WTC11 (cell line): ENCODE measurements at regions not wholly inside any gene's neighbourhood (a gene's known extent, or its start where the extent isn't known, plus 50 kb on each side); places are given as distances from the start of the nearest gene placed in this dataset.

ENCODE experiments used
- ATAC-seq: fragments of 200-7000 bp; cut with Tn5 transposase; 2 replicates; pipeline ENCODE4 v1.10.0; 2021; ENCODE audit warnings: mild to moderate bottlenecking, moderate library complexity
- CTCF ChIA-PET: fragments of 300-600 bp; sonication (Branson Sonifier 250); formaldehyde crosslinking; loops from one replicate; lab custom pipeline; 2021; ENCODE audit warnings: antibody characterized with exemption; lab: Charles Lee
- POLR2A ChIA-PET: fragments of 350-600 bp; sonication (Branson Sonifier 250); formaldehyde crosslinking; loops from one replicate; lab custom pipeline; 2021; ENCODE audit warnings: antibody characterized with exemption; lab: Charles Lee
- DNase-seq: peaks from one replicate; pipeline ENCODE4 v3.0.0; 2021; ENCODE audit warnings: low spot score
- H3K27ac Mint-ChIP-seq: 2 replicates; pipeline ENCODE4 v1.8.0; 2021; ENCODE audit warnings: mixed read lengths
- H3K27me3 Mint-ChIP-seq: 2 replicates; pipeline ENCODE4 v1.8.0; 2021; ENCODE audit warnings: low read depth, mild to moderate bottlenecking, moderate library complexity, mixed read lengths
- H3K36me3 Mint-ChIP-seq: 2 replicates; pipeline ENCODE4 v1.8.0; 2021; ENCODE audit warnings: mixed read lengths
- H3K4me1 Mint-ChIP-seq: 2 replicates; pipeline ENCODE4 v1.8.0; 2022; ENCODE audit warnings: mixed read lengths
- H3K4me3 Mint-ChIP-seq: 2 replicates; pipeline ENCODE4 v1.8.0; 2021; ENCODE audit warnings: mild to moderate bottlenecking, moderate library complexity, mixed read lengths
- H3K9me3 Mint-ChIP-seq: 2 replicates; pipeline ENCODE4 v1.8.0; 2021; ENCODE audit warnings: mixed read lengths
- ATF1 ChIP-seq: sonication (generic); formaldehyde crosslinking; IDR thresholded peaks from 2 replicates; pipeline ENCODE4 v1.8.1; 2023; ENCODE audit warnings: mild to moderate bottlenecking, moderate library complexity, missing genetic modification reagents
- ATF2 ChIP-seq: sonication (generic); formaldehyde crosslinking; IDR thresholded peaks from 2 replicates; pipeline ENCODE4 v1.8.1; 2022; ENCODE audit warnings: low read depth, missing genetic modification reagents, borderline replicate concordance
- ATF3 ChIP-seq: sonication (generic); formaldehyde crosslinking; conservative IDR thresholded peaks from 2 replicates; pipeline ENCODE4 v1.8.1; 2022; ENCODE audit warnings: mild to moderate bottlenecking, missing genetic modification reagents
- FOXJ3 ChIP-seq: sonication (generic); formaldehyde crosslinking; IDR thresholded peaks from 2 replicates; pipeline ENCODE4 v1.9.0; 2021; ENCODE audit warnings: missing genetic modification reagents, mild to moderate bottlenecking, borderline replicate concordance
- FOXP1 ChIP-seq: sonication (generic); formaldehyde crosslinking; IDR thresholded peaks from 2 replicates; pipeline ENCODE4 v1.8.0; 2022; ENCODE audit warnings: missing genetic modification reagents, mild to moderate bottlenecking, moderate library complexity, borderline replicate concordance
- GTF2I ChIP-seq: fragments of 250-450 bp; sonication (Bioruptor Pico); conservative IDR thresholded peaks from 2 replicates; pipeline ENCODE4 v1.4.0; 2021; ENCODE audit warnings: mild to moderate bottlenecking
- HMGA2 ChIP-seq: fragments of 250-450 bp; sonication (Bioruptor Pico); IDR thresholded peaks from 2 replicates; pipeline ENCODE4 v1.4.0; 2021; ENCODE audit warnings: mild to moderate bottlenecking, moderate library complexity
- HMGXB4 ChIP-seq: sonication (generic); formaldehyde crosslinking; IDR thresholded peaks from 2 replicates; pipeline ENCODE4 v1.8.1; 2023; ENCODE audit warnings: mild to moderate bottlenecking, moderate library complexity, missing genetic modification reagents
- MXD4 ChIP-seq: fragments of 250-450 bp; sonication (Bioruptor Pico); IDR thresholded peaks from 2 replicates; pipeline ENCODE4 v1.8.0; 2021; ENCODE audit warnings: mild to moderate bottlenecking, moderate library complexity, borderline replicate concordance
- NFYB ChIP-seq: sonication (generic); formaldehyde crosslinking; conservative IDR thresholded peaks from 2 replicates; pipeline ENCODE4 v1.8.0; 2022; ENCODE audit warnings: low read depth, missing genetic modification reagents
- OVOL2 ChIP-seq: fragments of 250-450 bp; sonication (Bioruptor Pico); IDR thresholded peaks from 2 replicates; pipeline ENCODE4 v1.9.0; 2021; ENCODE audit warnings: mild to moderate bottlenecking, borderline replicate concordance
- ZBTB21 ChIP-seq: sonication (generic); formaldehyde crosslinking; IDR thresholded peaks from 2 replicates; pipeline ENCODE4 v1.8.1; 2023; ENCODE audit warnings: mild to moderate bottlenecking, missing genetic modification reagents, borderline replicate concordance
- ZMAT4 ChIP-seq: fragments of 250-450 bp; sonication (Bioruptor Pico); IDR thresholded peaks from 2 replicates; pipeline ENCODE4 v1.9.0; 2021; ENCODE audit warnings: mild to moderate bottlenecking
- ZNF219 ChIP-seq: sonication (generic); formaldehyde crosslinking; IDR thresholded peaks from 2 replicates; pipeline ENCODE4 v1.8.0; 2023; ENCODE audit warnings: missing genetic modification reagents, mild to moderate bottlenecking, borderline replicate concordance
- ZNF232 ChIP-seq: sonication (generic); formaldehyde crosslinking; IDR thresholded peaks from 2 replicates; pipeline ENCODE4 v1.8.0; 2022; ENCODE audit warnings: mild to moderate bottlenecking, missing genetic modification reagents
- ZNF423 ChIP-seq: fragments of 250-450 bp; sonication (Bioruptor Pico); IDR thresholded peaks from 2 replicates; pipeline ENCODE4 v2.1.2; 2022; ENCODE audit warnings: mild to moderate bottlenecking, moderate library complexity
- ZSCAN18 ChIP-seq: fragments of 250-450 bp; sonication (Bioruptor Pico); IDR thresholded peaks from 2 replicates; pipeline ENCODE4 v2.1.2; 2022; ENCODE audit warnings: mild to moderate bottlenecking, moderate library complexity
- TF ChIP-seq, protein P1 (sequence below): fragments of 250-450 bp; sonication (Bioruptor Pico); IDR thresholded peaks from 2 replicates; pipeline ENCODE4 v1.8.0; 2021; ENCODE audit warnings: mild to moderate bottlenecking
- TF ChIP-seq, protein P2 (sequence below): sonication (generic); formaldehyde crosslinking; IDR thresholded peaks from 2 replicates; pipeline ENCODE4 v1.8.0; 2022; ENCODE audit warnings: mild to moderate bottlenecking, missing genetic modification reagents
- TF ChIP-seq, protein P3 (sequence below): sonication (generic); formaldehyde crosslinking; IDR thresholded peaks from 2 replicates; pipeline ENCODE4 v1.8.0; 2023; ENCODE audit warnings: missing genetic modification reagents
- TF ChIP-seq, protein P4 (sequence below): fragments of 250-450 bp; sonication (Bioruptor Pico); IDR thresholded peaks from 2 replicates; pipeline ENCODE4 v1.9.0; 2021; ENCODE audit warnings: mild to moderate bottlenecking
- TF ChIP-seq, protein P5 (sequence below): fragments of 250-450 bp; sonication (Bioruptor Pico); IDR thresholded peaks from 2 replicates; pipeline ENCODE4 v1.9.0; 2021; ENCODE audit warnings: moderate library complexity, mild to moderate bottlenecking, inconsistent platforms, borderline replicate concordance

DNA sequence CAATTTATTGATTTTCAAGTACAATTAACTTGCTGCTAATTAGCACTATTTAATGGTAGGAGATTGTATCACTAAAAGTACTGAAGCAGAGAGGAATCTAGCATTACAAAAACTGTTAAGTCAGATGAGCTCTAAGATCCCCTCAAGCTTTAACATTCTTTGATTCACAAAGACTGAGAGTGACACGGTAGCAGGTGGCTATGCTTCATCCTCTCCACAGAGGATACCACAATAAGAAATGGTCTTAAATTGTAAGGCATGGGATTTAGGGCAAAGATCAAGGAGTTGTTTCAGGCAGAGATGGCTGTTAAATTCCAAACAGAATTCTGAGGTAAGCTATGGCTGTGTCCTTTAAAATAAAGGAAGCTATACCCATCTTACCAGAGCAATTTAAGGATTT lies 67.8 kb upstream of the BEND6 start:
- ATAC-seq (no peak), DNase-seq (no peak)
- Mint-ChIP-seq H3K27ac (no peak overlapping the region), H3K9me3 (no peaks in the 10 kb centered on the region), H3K36me3 (no peaks in the 10 kb centered on the region)
- no peak for TF ChIP-seq GTF2I
- TF ChIP-seq HMGA2 (CRISPR knock-in tag), result no peak
- TF ChIP-seq, protein P1, sequence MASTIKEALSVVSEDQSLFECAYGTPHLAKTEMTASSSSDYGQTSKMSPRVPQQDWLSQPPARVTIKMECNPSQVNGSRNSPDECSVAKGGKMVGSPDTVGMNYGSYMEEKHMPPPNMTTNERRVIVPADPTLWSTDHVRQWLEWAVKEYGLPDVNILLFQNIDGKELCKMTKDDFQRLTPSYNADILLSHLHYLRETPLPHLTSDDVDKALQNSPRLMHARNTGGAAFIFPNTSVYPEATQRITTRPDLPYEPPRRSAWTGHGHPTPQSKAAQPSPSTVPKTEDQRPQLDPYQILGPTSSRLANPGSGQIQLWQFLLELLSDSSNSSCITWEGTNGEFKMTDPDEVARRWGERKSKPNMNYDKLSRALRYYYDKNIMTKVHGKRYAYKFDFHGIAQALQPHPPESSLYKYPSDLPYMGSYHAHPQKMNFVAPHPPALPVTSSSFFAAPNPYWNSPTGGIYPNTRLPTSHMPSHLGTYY (CRISPR knock-in tag), result no peak
- no peak for TF ChIP-seq ZNF219 (CRISPR knock-in tag)
- no peak for TF ChIP-seq ZSCAN18 (CRISPR knock-in tag)
- TF ChIP-seq ZNF232 (CRISPR knock-in tag), result no peak
- TF ChIP-seq ZBTB21 (CRISPR knock-in tag), result no peak
- no peak for TF ChIP-seq ATF3 (CRISPR knock-in tag)
- TF ChIP-seq, all 79 proteins: peak for 0
- POLR2A ChIA-PET, result no interaction called here
- H3K4me3 Mint-ChIP-seq, result no peak overlapping the region
- no peaks in the 10 kb centered on the region for H3K4me1 Mint-ChIP-seq
- CTCF ChIA-PET, result interaction anchor here (1.0 to 1.3 kb wide), 2 partner anchors 16 to 17 kb away, joined by 3 to 6 read pairs; no protein-coding TSS in a partner anchor
- no peaks in the 10 kb centered on the region for H3K27me3 Mint-ChIP-seq

DNA sequence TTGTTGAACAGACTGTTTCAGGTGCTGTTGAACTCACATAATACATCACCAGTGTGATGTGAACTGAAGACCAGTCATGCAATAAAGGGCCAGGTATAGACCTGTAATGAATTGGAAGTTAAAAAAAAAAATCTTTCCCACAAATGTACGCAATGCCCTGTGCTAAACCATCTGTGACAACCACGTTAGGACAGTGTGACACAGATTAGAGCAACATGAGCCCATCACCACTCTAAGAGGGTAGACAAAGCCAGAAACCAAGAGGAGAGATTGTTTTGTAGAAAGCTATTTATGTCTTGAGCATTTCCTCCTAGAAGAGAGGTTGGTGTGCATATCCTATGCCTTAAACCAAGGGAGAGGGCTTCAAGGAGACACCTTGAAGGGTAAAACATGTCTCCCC lies 77.0 kb upstream of the BEND6 start:
- POLR2A ChIA-PET, result no interaction called here
- Mint-ChIP-seq H3K27me3 (no peaks in the 10 kb centered on the region), H3K4me1 (no peaks in the 10 kb centered on the region), H3K4me3 (no peak overlapping the region), H3K9me3 (peaks cover 5% of the 10 kb centered on the region), H3K36me3 (no peaks in the 10 kb centered on the region), H3K27ac (no peak overlapping the region)
- no peak for DNase-seq
- CTCF ChIA-PET, result no interaction called here
- TF ChIP-seq, protein P2, sequence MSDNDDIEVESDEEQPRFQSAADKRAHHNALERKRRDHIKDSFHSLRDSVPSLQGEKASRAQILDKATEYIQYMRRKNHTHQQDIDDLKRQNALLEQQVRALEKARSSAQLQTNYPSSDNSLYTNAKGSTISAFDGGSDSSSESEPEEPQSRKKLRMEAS (CRISPR knock-in tag), result no peak
- TF ChIP-seq, protein P3, sequence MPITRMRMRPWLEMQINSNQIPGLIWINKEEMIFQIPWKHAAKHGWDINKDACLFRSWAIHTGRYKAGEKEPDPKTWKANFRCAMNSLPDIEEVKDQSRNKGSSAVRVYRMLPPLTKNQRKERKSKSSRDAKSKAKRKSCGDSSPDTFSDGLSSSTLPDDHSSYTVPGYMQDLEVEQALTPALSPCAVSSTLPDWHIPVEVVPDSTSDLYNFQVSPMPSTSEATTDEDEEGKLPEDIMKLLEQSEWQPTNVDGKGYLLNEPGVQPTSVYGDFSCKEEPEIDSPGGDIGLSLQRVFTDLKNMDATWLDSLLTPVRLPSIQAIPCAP (CRISPR knock-in tag), result no peak
- TF ChIP-seq, protein P4, sequence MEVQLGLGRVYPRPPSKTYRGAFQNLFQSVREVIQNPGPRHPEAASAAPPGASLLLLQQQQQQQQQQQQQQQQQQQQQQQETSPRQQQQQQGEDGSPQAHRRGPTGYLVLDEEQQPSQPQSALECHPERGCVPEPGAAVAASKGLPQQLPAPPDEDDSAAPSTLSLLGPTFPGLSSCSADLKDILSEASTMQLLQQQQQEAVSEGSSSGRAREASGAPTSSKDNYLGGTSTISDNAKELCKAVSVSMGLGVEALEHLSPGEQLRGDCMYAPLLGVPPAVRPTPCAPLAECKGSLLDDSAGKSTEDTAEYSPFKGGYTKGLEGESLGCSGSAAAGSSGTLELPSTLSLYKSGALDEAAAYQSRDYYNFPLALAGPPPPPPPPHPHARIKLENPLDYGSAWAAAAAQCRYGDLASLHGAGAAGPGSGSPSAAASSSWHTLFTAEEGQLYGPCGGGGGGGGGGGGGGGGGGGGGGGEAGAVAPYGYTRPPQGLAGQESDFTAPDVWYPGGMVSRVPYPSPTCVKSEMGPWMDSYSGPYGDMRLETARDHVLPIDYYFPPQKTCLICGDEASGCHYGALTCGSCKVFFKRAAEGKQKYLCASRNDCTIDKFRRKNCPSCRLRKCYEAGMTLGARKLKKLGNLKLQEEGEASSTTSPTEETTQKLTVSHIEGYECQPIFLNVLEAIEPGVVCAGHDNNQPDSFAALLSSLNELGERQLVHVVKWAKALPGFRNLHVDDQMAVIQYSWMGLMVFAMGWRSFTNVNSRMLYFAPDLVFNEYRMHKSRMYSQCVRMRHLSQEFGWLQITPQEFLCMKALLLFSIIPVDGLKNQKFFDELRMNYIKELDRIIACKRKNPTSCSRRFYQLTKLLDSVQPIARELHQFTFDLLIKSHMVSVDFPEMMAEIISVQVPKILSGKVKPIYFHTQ, result no peak
- TF ChIP-seq ZNF423 (no peak), HMGXB4 (CRISPR knock-in tag) (no peak), ATF2 (CRISPR knock-in tag) (no peak), FOXJ3 (no peak), ATF1 (CRISPR knock-in tag) (no peak), NFYB (CRISPR knock-in tag) (no peak), ZNF219 (CRISPR knock-in tag) (no peak), OVOL2 (CRISPR knock-in tag) (no peak), FOXP1 (CRISPR knock-in tag) (no peak), ZMAT4 (CRISPR knock-in tag) (no peak), MXD4 (no peak)
- TF ChIP-seq, protein P5, sequence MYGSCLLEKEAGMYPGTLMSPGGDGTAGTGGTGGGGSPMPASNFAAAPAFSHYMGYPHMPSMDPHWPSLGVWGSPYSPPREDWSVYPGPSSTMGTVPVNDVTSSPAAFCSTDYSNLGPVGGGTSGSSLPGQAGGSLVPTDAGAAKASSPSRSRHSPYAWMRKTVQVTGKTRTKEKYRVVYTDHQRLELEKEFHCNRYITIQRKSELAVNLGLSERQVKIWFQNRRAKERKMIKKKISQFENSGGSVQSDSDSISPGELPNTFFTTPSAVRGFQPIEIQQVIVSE (CRISPR knock-in tag), result no peak
- no peak for ATAC-seq
